ENCODE measurements at regions not wholly inside any gene's neighbourhood (a gene's known extent, or its start where the extent isn't known, plus 50 kb on each side); places are given as distances from the start of the nearest gene placed in this dataset.

- H2BK5ac ChIP-seq (ENCODE audit: low read depth, low read length, poor library complexity, severe bottlenecking) = no peak overlapping the region
- WGBS = no CpG with 5 or more reads among the region's 1 CpG
- H3K23ac ChIP-seq (ENCODE audit: low read length in 2 of 2) = no peak overlapping the region
- no peak overlapping the region for H2AFZ ChIP-seq (ENCODE audit: low read depth, low read length)
- H3K36me3 ChIP-seq (ENCODE audit: control insufficient read depth in 1 of 2, insufficient read depth in 2 of 2, low read depth in 1 of 2, low read length in 2 of 2) = no peaks in the 10 kb centered on the region
- H2AK5ac ChIP-seq (ENCODE audit: low read length, severe bottlenecking) = no peak overlapping the region
- H2BK120ac ChIP-seq (ENCODE audit: low read depth, low read length) = no peak overlapping the region
- H3K9me3 ChIP-seq (ENCODE audit: control insufficient read depth, low read length) = no peaks in the 10 kb centered on the region
- no peak overlapping the region for H3K14ac ChIP-seq (ENCODE audit: low read length in 2 of 2)
- H3K27me3 ChIP-seq (ENCODE audit: control insufficient read depth in 1 of 2, insufficient read depth in 1 of 2, low read length in 2 of 2) = no peaks in the 10 kb centered on the region
- no peak overlapping the region for H2BK15ac ChIP-seq (ENCODE audit: low read depth, poor library complexity, severe bottlenecking)
- no peak overlapping the region for H3K9ac ChIP-seq (ENCODE audit: low read length)
- no peak overlapping the region for H3K4ac ChIP-seq (ENCODE audit: low read depth in 1 of 2, low read length in 2 of 2)
- no peak overlapping the region for H3K27ac ChIP-seq (ENCODE audit: low read length, poor library complexity, severe bottlenecking)
- no peak overlapping the region for H3K4me2 ChIP-seq (ENCODE audit: low read length, poor library complexity, severe bottlenecking)
- H3K4me3 ChIP-seq (ENCODE audit: insufficient read depth in 1 of 2, low read depth in 1 of 2, low read length in 2 of 2) = no peak overlapping the region
- H4K91ac ChIP-seq (ENCODE audit: low read length) = no peak overlapping the region
- H4K8ac ChIP-seq (ENCODE audit: low read length) = no peak overlapping the region
- no peak overlapping the region for H2BK12ac ChIP-seq (ENCODE audit: low read length in 2 of 2)
- DNase-seq = peak; percentile 7
- no peaks in the 10 kb centered on the region for H3K4me1 ChIP-seq (ENCODE audit: control insufficient read depth, insufficient read depth, low read depth, low read length)
- H3K79me1 ChIP-seq (replicated peaks; ENCODE audit: low read length, poor library complexity, severe bottlenecking) = no peaks in the 10 kb centered on the region
- H3K18ac ChIP-seq (ENCODE audit: low read depth in 1 of 2, low read length in 2 of 2) = no peak overlapping the region
Measured at GRCh38 chr4:19329631-19330030, 922.1 kb upstream of the SLIT2 start.

GRCh38 chr4:19329077-19329476 is 922.6 kb upstream of the SLIT2 start:
- H2BK120ac ChIP-seq (ENCODE audit: low read depth, low read length) = no peak overlapping the region
- H3K18ac ChIP-seq (ENCODE audit: low read depth in 1 of 2, low read length in 2 of 2) = no peak overlapping the region
- peak overlapping the region; percentile 58 for H2AK5ac ChIP-seq (ENCODE audit: low read length, severe bottlenecking)
- H2BK12ac ChIP-seq (ENCODE audit: low read length in 2 of 2) = no peak overlapping the region
- H3K27me3 ChIP-seq (ENCODE audit: control insufficient read depth in 1 of 2, insufficient read depth in 1 of 2, low read length in 2 of 2) = no peaks in the 10 kb centered on the region
- H3K23ac ChIP-seq (ENCODE audit: low read length in 2 of 2) = no peak overlapping the region
- no peak overlapping the region for H3K4me3 ChIP-seq (ENCODE audit: insufficient read depth in 1 of 2, low read depth in 1 of 2, low read length in 2 of 2)
- H3K9me3 ChIP-seq (ENCODE audit: control insufficient read depth, low read length) = no peaks in the 10 kb centered on the region
- H2BK15ac ChIP-seq (ENCODE audit: low read depth, poor library complexity, severe bottlenecking) = no peak overlapping the region
- H3K36me3 ChIP-seq (ENCODE audit: control insufficient read depth in 1 of 2, insufficient read depth in 2 of 2, low read depth in 1 of 2, low read length in 2 of 2) = no peaks in the 10 kb centered on the region
- no peak overlapping the region for H2AFZ ChIP-seq (ENCODE audit: low read depth, low read length)
- H4K91ac ChIP-seq (ENCODE audit: low read length) = no peak overlapping the region
- 98% methylated on average over 4 of the region's 4 CpGs for WGBS
- H3K9ac ChIP-seq (ENCODE audit: low read length) = no peak overlapping the region
- no peak overlapping the region for H2BK5ac ChIP-seq (ENCODE audit: low read depth, low read length, poor library complexity, severe bottlenecking)
- no peak overlapping the region for H3K14ac ChIP-seq (ENCODE audit: low read length in 2 of 2)
- H3K4me1 ChIP-seq (ENCODE audit: control insufficient read depth, insufficient read depth, low read depth, low read length) = no peaks in the 10 kb centered on the region
- H3K4ac ChIP-seq (ENCODE audit: low read depth in 1 of 2, low read length in 2 of 2) = no peak overlapping the region
- no peaks in the 10 kb centered on the region for H3K79me1 ChIP-seq (replicated peaks; ENCODE audit: low read length, poor library complexity, severe bottlenecking)
- no peak overlapping the region for H4K8ac ChIP-seq (ENCODE audit: low read length)
- DNase-seq = no peak
- H3K4me2 ChIP-seq (ENCODE audit: low read length, poor library complexity, severe bottlenecking) = no peak overlapping the region
- H3K27ac ChIP-seq (ENCODE audit: low read length, poor library complexity, severe bottlenecking) = no peak overlapping the region

GRCh38 chr4:19327364-19327763 is 924.3 kb upstream of the SLIT2 start:
- H3K9me3 ChIP-seq (ENCODE audit: control insufficient read depth, low read length) = no peaks in the 10 kb centered on the region
- H3K4me3 ChIP-seq (ENCODE audit: insufficient read depth in 1 of 2, low read depth in 1 of 2, low read length in 2 of 2) = no peak overlapping the region
- H3K4me2 ChIP-seq (ENCODE audit: low read length, poor library complexity, severe bottlenecking) = no peak overlapping the region
- no peak overlapping the region for H3K18ac ChIP-seq (ENCODE audit: low read depth in 1 of 2, low read length in 2 of 2)
- H3K27ac ChIP-seq (ENCODE audit: low read length, poor library complexity, severe bottlenecking) = no peak overlapping the region
- no peak overlapping the region for H4K91ac ChIP-seq (ENCODE audit: low read length)
- no peaks in the 10 kb centered on the region for H3K27me3 ChIP-seq (ENCODE audit: control insufficient read depth in 1 of 2, insufficient read depth in 1 of 2, low read length in 2 of 2)
- H2AK5ac ChIP-seq (ENCODE audit: low read length, severe bottlenecking) = no peak overlapping the region
- H2BK120ac ChIP-seq (ENCODE audit: low read depth, low read length) = no peak overlapping the region
- H3K14ac ChIP-seq (ENCODE audit: low read length in 2 of 2) = no peak overlapping the region
- no peaks in the 10 kb centered on the region for H3K36me3 ChIP-seq (ENCODE audit: control insufficient read depth in 1 of 2, insufficient read depth in 2 of 2, low read depth in 1 of 2, low read length in 2 of 2)
- H3K23ac ChIP-seq (ENCODE audit: low read length in 2 of 2) = no peak overlapping the region
- H3K79me1 ChIP-seq (replicated peaks; ENCODE audit: low read length, poor library complexity, severe bottlenecking) = no peaks in the 10 kb centered on the region
- H3K9ac ChIP-seq (ENCODE audit: low read length) = no peak overlapping the region
- no peak overlapping the region for H2BK12ac ChIP-seq (ENCODE audit: low read length in 2 of 2)
- H2BK5ac ChIP-seq (ENCODE audit: low read depth, low read length, poor library complexity, severe bottlenecking) = no peak overlapping the region
- no peak overlapping the region for H2BK15ac ChIP-seq (ENCODE audit: low read depth, poor library complexity, severe bottlenecking)
- DNase-seq = peak; percentile 11
- WGBS = 100% methylated on average over 1 of the region's 1 CpG
- H3K4ac ChIP-seq (ENCODE audit: low read depth in 1 of 2, low read length in 2 of 2) = no peak overlapping the region
- H3K4me1 ChIP-seq (ENCODE audit: control insufficient read depth, insufficient read depth, low read depth, low read length) = no peaks in the 10 kb centered on the region
- H4K8ac ChIP-seq (ENCODE audit: low read length) = no peak overlapping the region
- no peak overlapping the region for H2AFZ ChIP-seq (ENCODE audit: low read depth, low read length)

- Histone ChIP-seq H3K4me2 (ENCODE audit: low read length, poor library complexity, severe bottlenecking) (no peak overlapping the region), H3K27ac (ENCODE audit: low read length, poor library complexity, severe bottlenecking) (no peak overlapping the region), H2AFZ (ENCODE audit: low read depth, low read length) (no peak overlapping the region), H3K4ac (ENCODE audit: low read depth in 1 of 2, low read length in 2 of 2) (no peak overlapping the region), H3K18ac (ENCODE audit: low read depth in 1 of 2, low read length in 2 of 2) (no peak overlapping the region), H3K79me1 (replicated peaks; ENCODE audit: low read length, poor library complexity, severe bottlenecking) (no peaks in the 10 kb centered on the region), H3K9ac (ENCODE audit: low read length) (no peak overlapping the region), H2BK12ac (ENCODE audit: low read length in 2 of 2) (no peak overlapping the region), H3K4me1 (ENCODE audit: control insufficient read depth, insufficient read depth, low read depth, low read length) (no peaks in the 10 kb centered on the region), H3K14ac (ENCODE audit: low read length in 2 of 2) (no peak overlapping the region), H2BK5ac (ENCODE audit: low read depth, low read length, poor library complexity, severe bottlenecking) (no peak overlapping the region), H3K36me3 (ENCODE audit: control insufficient read depth in 1 of 2, insufficient read depth in 2 of 2, low read depth in 1 of 2, low read length in 2 of 2) (no peaks in the 10 kb centered on the region), H2BK15ac (ENCODE audit: low read depth, poor library complexity, severe bottlenecking) (no peak overlapping the region), H3K4me3 (ENCODE audit: insufficient read depth in 1 of 2, low read depth in 1 of 2, low read length in 2 of 2) (no peak overlapping the region), H3K27me3 (ENCODE audit: control insufficient read depth in 1 of 2, insufficient read depth in 1 of 2, low read length in 2 of 2) (no peaks in the 10 kb centered on the region), H4K91ac (ENCODE audit: low read length) (no peak overlapping the region), H2BK120ac (ENCODE audit: low read depth, low read length) (no peak overlapping the region), H3K9me3 (ENCODE audit: control insufficient read depth, low read length) (no peaks in the 10 kb centered on the region), H3K23ac (ENCODE audit: low read length in 2 of 2) (no peak overlapping the region), H4K8ac (ENCODE audit: low read length) (no peak overlapping the region), H2AK5ac (ENCODE audit: low read length, severe bottlenecking) (no peak overlapping the region)
- no peak for DNase-seq
Measured at GRCh38 chr4:19324184-19324583, 927.5 kb upstream of the SLIT2 start.

All from mesenchymal stem cell (in vitro differentiated cells and primary cell).